Pancreas (tissue), 10 donors: ENCODE measurements at regions not wholly inside any gene's neighbourhood (a gene's known extent, or its start where the extent isn't known, plus 50 kb on each side); places are given as distances from the start of the nearest gene placed in this dataset.

Source experiments
- ATAC-seq, 4 donors: fragments of 200-7000 bp; cut with Tn5 transposase; one replicate each; pipeline versions ENCODE4 v1.8.0 to v1.9.1; 2020; ENCODE audit warnings: mild to moderate bottlenecking in 4 of 4, moderate library complexity in 4 of 4
- DNase-seq, 6 donors: peaks; one replicate each; pipeline ENCODE4 v3.0.0-alpha.2; 2020
- FAIRE-seq: peaks from 2 replicates; lab custom pipeline; 2012; peaks lifted over from hg19 to GRCh38; lab: Jason Lieb, UNC
- H3K27ac ChIP-seq, 4 donors: fragments of 200-600 bp; sonication (generic); 1 replicate in 3 of 4; 2 replicates in 1 of 4; pipeline versions ENCODE4 v1.5.0 to v1.8.0; 2020
- H3K27me3 ChIP-seq, 4 donors: fragments of 200-600 bp; one replicate each; pipeline ENCODE4 v1.8.0; 2021
- H3K36me3 ChIP-seq, 3 donors: fragments of 200-600 bp; sonication (generic) in 1 of 3; one replicate each; pipeline versions ENCODE4 v1.5.0 to v1.8.0; 2020 to 2021
- H3K4me1 ChIP-seq, 3 donors: fragments of 200-600 bp; one replicate each; pipeline ENCODE4 v1.8.0; 2021
- H3K4me3 ChIP-seq, 4 donors: fragments of 200-600 bp; sonication (generic) in 2 of 4; one replicate each; pipeline versions ENCODE4 v1.5.0 to v1.8.0; 2020 to 2021
- H3K9me3 ChIP-seq, 4 donors: fragments of 200-600 bp; one replicate each; pipeline ENCODE4 v1.8.0; 2021
- CTCF ChIP-seq, 4 donors: fragments of 200-600 bp; sonication (generic) in 3 of 4; IDR thresholded peaks; one replicate each; pipeline versions ENCODE4 v1.5.0 to v1.8.0; 2021; ENCODE audit warnings: antibody characterized with exemption in 4 of 4
- WGBS, 2 donors: extraction: QIAGEN DNeasy Blood & Tissue Kit; methylation state at CpG; one replicate each; pipeline ENCODE4 v1.1.7; 2013; 5-methylcytosine and 5-hydroxymethylcytosine counted together
- intact Hi-C, 3 donors: fragments of 100-400 bp; cut with DNase I; formaldehyde crosslinking; loops; one replicate each; pipeline versions ENCODE4 v1.11.1 to v1.14.2; 2022
- donor health status: healthy with polysubstance abuse.
- donor health status: DM: no; HTN: no; CAD: no; lungs with moderate emphysema.
- donor health status: DM: no; HTN: no; CAD: no.
- donor health status: control.
- donor health status: control.
- donor health status: Bipolar disorder and iron deficiency.
- donor health status: DM: yes; HTN: yes; CAD: no.
- donor health status: DM: no; HTN: no; CAD: no.
- donor health status: DM: no; HTN: no; CAD: no.
- donor health status: DM: yes; HTN: yes; CAD: no.

GRCh38 chr11:115627666-115628460 is 123.6 kb upstream of the CADM1 start:
- intact Hi-C loops: no loop called here
- no peaks in the 10 kb centered on the region for H3K9me3 ChIP-seq
- 76 to 84% methylated on average over 13 of the region's 13 CpGs for WGBS, 2 donors
- no peak for FAIRE-seq
- ATAC-seq: no peak
- H3K27me3 ChIP-seq: no peaks in the 10 kb centered on the region
- TF ChIP-seq CTCF (IDR thresholded peaks at IDR 0.05): no peak
- H3K27ac ChIP-seq: no peak overlapping the region
- H3K36me3 ChIP-seq: no peaks in the 10 kb centered on the region
- H3K4me1 ChIP-seq: no peaks in the 10 kb centered on the region
- H3K4me3 ChIP-seq: no peak overlapping the region
- no peak for DNase-seq

GRCh38 chr11:115627071-115627470 is 122.9 kb upstream of the CADM1 start:
- Histone ChIP-seq H3K9me3 (no peaks in the 10 kb centered on the region), H3K36me3 (no peaks in the 10 kb centered on the region), H3K4me3 (no peak overlapping the region), H3K27ac (no peak overlapping the region), H3K4me1 (no peaks in the 10 kb centered on the region), H3K27me3 (no peaks in the 10 kb centered on the region)
- 72 to 77% methylated on average over 3 of the region's 3 CpGs for WGBS, 2 donors
- FAIRE-seq: no peak
- no peak for DNase-seq
- intact Hi-C loops: no loop called here
- no peak for ATAC-seq
- no peak for TF ChIP-seq CTCF (IDR thresholded peaks at IDR 0.05)

GRCh38 chr11:115626414-115626813 is 122.2 kb upstream of the CADM1 start:
- Histone ChIP-seq H3K27me3 (no peaks in the 10 kb centered on the region), H3K4me1 (no peaks in the 10 kb centered on the region), H3K36me3 (no peaks in the 10 kb centered on the region), H3K27ac (no peak overlapping the region), H3K9me3 (no peaks in the 10 kb centered on the region), H3K4me3 (no peak overlapping the region)
- DNase-seq (no peak), ATAC-seq (peak in 1 of 4 donors; percentile 36), FAIRE-seq (no peak)
- intact Hi-C loops: no loop called here
- 48 to 55% methylated on average over 2 of the region's 2 CpGs for WGBS, 2 donors
- TF ChIP-seq CTCF (IDR thresholded peaks at IDR 0.05): no peak

GRCh38 chr11:115625502-115625901 is 121.3 kb upstream of the CADM1 start:
- H3K4me1 ChIP-seq: no peaks in the 10 kb centered on the region
- no peak for FAIRE-seq
- no peak overlapping the region for H3K27ac ChIP-seq
- H3K27me3 ChIP-seq: no peaks in the 10 kb centered on the region
- H3K9me3 ChIP-seq: no peaks in the 10 kb centered on the region
- ATAC-seq: no peak
- intact Hi-C loops: no loop called here
- no peak for DNase-seq
- no peak for TF ChIP-seq CTCF (IDR thresholded peaks at IDR 0.05)
- no peak overlapping the region for H3K4me3 ChIP-seq
- no peaks in the 10 kb centered on the region for H3K36me3 ChIP-seq
- 62 to 70% methylated on average over 5 of the region's 5 CpGs for WGBS, 2 donors

GRCh38 chr11:115624065-115624464 is 119.8 kb upstream of the CADM1 start:
- TF ChIP-seq CTCF (IDR thresholded peaks at IDR 0.05): no peak
- H3K27ac ChIP-seq: no peak overlapping the region
- ATAC-seq (no peak), DNase-seq (no peak), FAIRE-seq (no peak)
- intact Hi-C loops: no loop called here
- no peaks in the 10 kb centered on the region for H3K27me3 ChIP-seq
- no peaks in the 10 kb centered on the region for H3K9me3 ChIP-seq
- H3K4me1 ChIP-seq: no peaks in the 10 kb centered on the region
- no peak overlapping the region for H3K4me3 ChIP-seq
- H3K36me3 ChIP-seq: no peaks in the 10 kb centered on the region
- WGBS, 2 donors: 70 to 77% methylated on average over 7 of the region's 7 CpGs
